HCT116 (cell line): ENCODE measurements at regions not wholly inside any gene's neighbourhood (a gene's known extent, or its start where the extent isn't known, plus 50 kb on each side); places are given as distances from the start of the nearest gene placed in this dataset.

ENCODE experiments used
- ATAC-seq: fragments of 200-7000 bp; cut with Tn5 transposase; 2 replicates; pipeline ENCODE4 v1.9.1; 2020; ENCODE audit warnings: mild to moderate bottlenecking, moderate library complexity
- BruUV-seq: library from RNA; stranded (reverse); fragments of 400-500 nt; replicated peaks from 2 replicates; lab custom pipeline; 2021; lab: Mats Ljungman, UMichigan
- CTCF ChIA-PET: fragments of 300-600 bp; sonication (Branson Sonifier 250); formaldehyde crosslinking; loops from one replicate; lab custom pipeline; 2021; ENCODE audit warnings: antibody characterized with exemption; lab: Charles Lee
- POLR2A ChIA-PET: fragments of 300-600, 350-600 bp; sonication (Branson Sonifier 250); formaldehyde crosslinking; loops from one replicate; lab custom pipeline; 2021; ENCODE audit warnings: antibody characterized with exemption; lab: Charles Lee
- RAD21 ChIA-PET, 2 experiments: fragments of 300-600 bp; sonication (Branson Sonifier 250); formaldehyde crosslinking; loops; one replicate each; lab custom pipeline; 2023; ENCODE audit warnings: low total read pairs in 2 of 2; ENCODE audit not compliant: uncharacterized antibody in 2 of 2, unreplicated experiment in 2 of 2, low non-redundant PET in 1 of 2; lab: Charles Lee
- DNase-seq: peaks from one replicate; pipeline ENCODE4 v3.0.0-alpha.2; 2010; ENCODE audit warnings: low read depth, low spot score
- H2AFZ ChIP-seq: fragments of 200-600 bp; shearing (Covaris generic), sonication (generic); 2 replicates; pipeline ENCODE4 v1.6.1; 2017; ENCODE audit warnings: low read depth, mixed run types, mixed read lengths, antibody characterized with exemption, low read length; ENCODE audit not compliant: poor library complexity, severe bottlenecking
- H3K27ac ChIP-seq: 2 replicates; pipeline ENCODE4 v1.5.1; 2012; ENCODE audit warnings: low read depth, low read length
- H3K27me3 ChIP-seq: fragments of 200-600 bp; sonication (generic); 2 replicates; pipeline ENCODE4 v1.6.1; 2016; ENCODE audit warnings: mixed run types, low read length, mixed read lengths; ENCODE audit not compliant: insufficient read depth
- H3K36me3 ChIP-seq, 2 experiments: fragments of 200-500 bp in 1 of 2; fragments of 200-600 bp in 1 of 2; sonication (Bioruptor generic) in 1 of 2; sonication (generic) in 1 of 2; 2 replicates each; pipeline versions ENCODE4 v1.5.1 to v1.6.1; 2014 to 2016; ENCODE audit warnings: low read length in 2 of 2, inconsistent platforms in 1 of 2, mixed read lengths in 1 of 2, mixed run types in 1 of 2; ENCODE audit not compliant: insufficient read depth in 2 of 2, control insufficient read depth in 1 of 2
- H3K4me1 ChIP-seq, 2 experiments: fragments of 200-600 bp in 1 of 2; sonication (generic) in 1 of 2; 2 replicates each; pipeline versions ENCODE4 v1.5.1 to v1.6.1; 2012 to 2017; ENCODE audit warnings: low read length in 2 of 2, inconsistent platforms in 1 of 2, mild to moderate bottlenecking in 1 of 2, mixed read lengths in 1 of 2, mixed run types in 1 of 2, moderate library complexity in 1 of 2; ENCODE audit not compliant: insufficient read depth in 2 of 2, control insufficient read depth in 1 of 2
- H3K4me2 ChIP-seq: fragments of 200-600 bp; sonication (generic); 2 replicates; pipeline ENCODE4 v1.6.1; 2017; ENCODE audit warnings: mixed run types, low read length, mixed read lengths
- H3K4me3 ChIP-seq, 2 experiments: fragments of 200-600 bp in 1 of 2; sonication (generic) in 1 of 2; replicated peaks in 1 of 2; 2 replicates each; pipeline ENCODE4 v1.5.1; 2011 to 2016; ENCODE audit warnings: low read length in 2 of 2, control low read depth in 1 of 2, low read depth in 1 of 2, mild to moderate bottlenecking in 1 of 2, mixed read lengths in 1 of 2, mixed run types in 1 of 2
- H3K79me2 ChIP-seq: fragments of 200-600 bp; sonication (generic); 2 replicates; pipeline ENCODE4 v1.6.1; 2017; ENCODE audit warnings: mild to moderate bottlenecking, mixed run types, low read length, moderate library complexity, mixed read lengths; ENCODE audit not compliant: insufficient read depth
- H3K9ac ChIP-seq: fragments of 200-600 bp; sonication (generic); 2 replicates; pipeline ENCODE4 v1.6.1; 2016; ENCODE audit warnings: low read length, mixed read lengths
- H3K9me2 ChIP-seq: fragments of 200-600 bp; sonication (generic), shearing (Covaris generic); 2 replicates; pipeline ENCODE4 v1.6.1; 2017; ENCODE audit warnings: mixed run types, mild to moderate bottlenecking, moderate library complexity; ENCODE audit not compliant: insufficient read depth
- H3K9me3 ChIP-seq, 2 experiments: fragments of 200-500 bp in 1 of 2; fragments of 200-600 bp in 1 of 2; sonication (Bioruptor generic) in 1 of 2; sonication (generic) in 1 of 2; 2 replicates each; pipeline ENCODE4 v1.6.1; 2014 to 2017; ENCODE audit warnings: low read length in 2 of 2, mixed read lengths in 2 of 2, inconsistent platforms in 1 of 2, low read depth in 1 of 2, mild to moderate bottlenecking in 1 of 2, mixed run types in 1 of 2, moderate library complexity in 1 of 2; ENCODE audit not compliant: control insufficient read depth in 1 of 2, insufficient read depth in 1 of 2
- H4K20me1 ChIP-seq: fragments of 200-600 bp; sonication (generic), shearing (Covaris generic); 2 replicates; pipeline ENCODE4 v1.6.1; 2017; ENCODE audit warnings: mixed run types, mild to moderate bottlenecking, moderate library complexity; ENCODE audit not compliant: insufficient read depth
- POLR2AphosphoS5 ChIP-seq: IDR thresholded peaks from 2 replicates; pipeline ENCODE4 v1.6.1; 2011; ENCODE audit warnings: mild to moderate bottlenecking, low read depth, low read length, moderate library complexity
- intact Hi-C: fragments of 100-400 bp; cut with micrococcal nuclease; formaldehyde crosslinking; loops from 2 replicates; pipeline ENCODE4 v1.10.0; 2022
- TF ChIP-seq, protein P1 (sequence below): IDR thresholded peaks from 2 replicates; pipeline ENCODE4 v1.6.1; 2011; ENCODE audit warnings: mild to moderate bottlenecking, low read length, moderate library complexity; ENCODE audit not compliant: insufficient replicate concordance; ENCODE audit errors: extremely low read depth

DNA sequence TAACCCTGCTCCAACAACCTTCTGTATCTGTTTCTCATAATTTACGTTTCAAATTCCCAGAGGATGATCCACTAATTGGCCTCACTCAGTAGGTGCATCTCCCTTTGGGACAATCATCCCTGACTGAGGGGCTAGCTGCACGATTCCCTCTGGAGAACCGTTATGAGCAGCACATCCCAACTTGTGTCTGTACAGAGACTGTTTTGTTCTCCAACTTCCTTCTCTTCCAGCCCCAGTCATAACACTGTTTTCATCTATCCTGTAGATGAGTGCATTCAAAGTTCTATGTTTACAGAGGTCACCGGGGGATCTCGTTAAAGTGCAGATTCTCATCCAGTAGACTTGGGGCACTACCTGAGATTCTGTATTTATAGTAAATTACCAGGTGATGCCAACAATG is 187.2 kb downstream of the REEP3 start:
- intact Hi-C loops = no loop called here
- DNase-seq = no peak
- ATAC-seq = no peak
- Histone ChIP-seq H4K20me1 (no peaks in the 10 kb centered on the region), H3K4me2 (peak overlapping the region; percentile 58)
- BruUV-seq = no TSS peak
- POLR2A ChIA-PET = interaction anchor here (1.9 kb wide), 1 partner anchor 12 kb away, joined by 9 read pairs; no protein-coding TSS in a partner anchor
- CTCF ChIA-PET = interaction anchor here (1.7 kb wide), 1 partner anchor 12 kb away, joined by 3 read pairs; no protein-coding TSS in a partner anchor
- TF ChIP-seq POLR2AphosphoS5 = no peak
- TF ChIP-seq, all 23 proteins: peak for 0
- Histone ChIP-seq H3K79me2 (no peaks in the 10 kb centered on the region), H2AFZ (peak overlapping the region; percentile 47), H3K9me2 (no peaks in the 10 kb centered on the region), H3K36me3 (no peaks in the 10 kb centered on the region), H3K27ac (no peak overlapping the region), H3K9me3 (no peaks in the 10 kb centered on the region), H3K4me3 (no peak overlapping the region), H3K9ac (no peak overlapping the region), H3K27me3 (no peaks in the 10 kb centered on the region), H3K4me1 (peaks cover 76 to 89% of the 10 kb centered on the region in 2 experiments)
- RAD21 ChIA-PET = no interaction called here

DNA sequence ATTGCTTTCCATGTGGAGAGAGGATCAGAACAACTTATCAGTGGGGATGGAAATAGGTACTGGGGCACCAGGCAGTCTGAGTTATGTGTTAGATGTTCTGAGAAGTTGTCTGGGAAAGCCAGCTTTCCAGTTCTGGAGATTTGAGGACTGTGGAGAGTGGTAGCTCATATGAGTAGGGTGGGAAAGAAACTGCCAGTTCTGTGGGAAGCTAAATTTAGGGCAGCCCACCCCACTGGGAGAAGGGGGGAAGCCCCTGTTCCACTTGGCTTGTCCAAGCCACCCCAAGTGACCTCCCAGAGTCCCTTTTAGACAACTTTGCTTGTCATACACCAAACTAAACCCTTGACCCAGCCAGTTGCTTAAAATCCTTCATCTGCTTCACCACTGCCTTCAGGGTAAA is 189.5 kb downstream of the REEP3 start:
- DNase-seq = no peak
- H2AFZ ChIP-seq = peak overlapping the region; percentile 7
- peaks cover 64 to 77% of the 10 kb centered on the region in 2 experiments for H3K4me1 ChIP-seq
- TF ChIP-seq, protein P1, sequence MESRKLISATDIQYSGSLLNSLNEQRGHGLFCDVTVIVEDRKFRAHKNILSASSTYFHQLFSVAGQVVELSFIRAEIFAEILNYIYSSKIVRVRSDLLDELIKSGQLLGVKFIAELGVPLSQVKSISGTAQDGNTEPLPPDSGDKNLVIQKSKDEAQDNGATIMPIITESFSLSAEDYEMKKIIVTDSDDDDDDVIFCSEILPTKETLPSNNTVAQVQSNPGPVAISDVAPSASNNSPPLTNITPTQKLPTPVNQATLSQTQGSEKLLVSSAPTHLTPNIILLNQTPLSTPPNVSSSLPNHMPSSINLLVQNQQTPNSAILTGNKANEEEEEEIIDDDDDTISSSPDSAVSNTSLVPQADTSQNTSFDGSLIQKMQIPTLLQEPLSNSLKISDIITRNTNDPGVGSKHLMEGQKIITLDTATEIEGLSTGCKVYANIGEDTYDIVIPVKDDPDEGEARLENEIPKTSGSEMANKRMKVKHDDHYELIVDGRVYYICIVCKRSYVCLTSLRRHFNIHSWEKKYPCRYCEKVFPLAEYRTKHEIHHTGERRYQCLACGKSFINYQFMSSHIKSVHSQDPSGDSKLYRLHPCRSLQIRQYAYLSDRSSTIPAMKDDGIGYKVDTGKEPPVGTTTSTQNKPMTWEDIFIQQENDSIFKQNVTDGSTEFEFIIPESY = no peak
- BruUV-seq = no TSS peak
- H3K4me2 ChIP-seq = peak overlapping the region; percentile 56
- H3K36me3 ChIP-seq = no peaks in the 10 kb centered on the region
- ChIA-PET CTCF (interaction anchor here (1.5 to 1.7 kb wide), 2 partner anchors 9 to 544 kb away, joined by 5 to 7 read pairs; no protein-coding TSS in a partner anchor), RAD21 (no interaction called here), POLR2A (interaction anchor here (2.0 to 3.1 kb wide), 2 partner anchors 7 to 11 kb away, joined by 10 to 25 read pairs; no protein-coding TSS in a partner anchor)
- H4K20me1 ChIP-seq = no peaks in the 10 kb centered on the region
- no peak overlapping the region for H3K4me3 ChIP-seq
- H3K9ac ChIP-seq = no peak overlapping the region
- peak overlapping the region; percentile 75 for H3K27ac ChIP-seq
- H3K79me2 ChIP-seq = no peaks in the 10 kb centered on the region
- no peaks in the 10 kb centered on the region for H3K9me3 ChIP-seq
- no peak for ATAC-seq
- intact Hi-C loops = loop anchor here (5.0 to 10.0 kb wide), 4 partner anchors 156 to 893 kb away; partner anchors contain the start of genes EGR2 and JMJD1C
- H3K9me2 ChIP-seq = no peaks in the 10 kb centered on the region
- no peaks in the 10 kb centered on the region for H3K27me3 ChIP-seq
